GM19035 (cell line): ENCODE measurements at regions not wholly inside any gene's neighbourhood (a gene's known extent, or its start where the extent isn't known, plus 50 kb on each side); places are given as distances from the start of the nearest gene placed in this dataset.
A peak's percentile ranks its signal among the peaks of the same experiment; 100 is the strongest.

Experiments
- ATAC-seq: cut with Tn5 transposase; IDR thresholded peaks from one replicate; pipeline ENCODE4 v1.9.1; 2021; ENCODE audit not compliant: unreplicated experiment

- ATAC-seq: no peak
Measured at GRCh38 chr9:73742412-73742811, 590.7 kb downstream of the ANXA1 start.

- no peak for ATAC-seq
Measured at GRCh38 chr9:73743826-73744225, 592.2 kb downstream of the ANXA1 start.

GRCh38 chr9:73745598-73745997, 593.9 kb downstream of the ANXA1 start:
- no peak for ATAC-seq

GRCh38 chr9:73753171-73753570, 601.5 kb downstream of the ANXA1 start:
- no peak for ATAC-seq

GRCh38 chr9:73761905-73762304, 610.2 kb downstream of the ANXA1 start:
- ATAC-seq: no peak

- no peak for ATAC-seq
Measured at GRCh38 chr9:73773896-73774295, 622.2 kb downstream of the ANXA1 start.

- no peak for ATAC-seq
Measured at GRCh38 chr9:73775757-73776156, 624.1 kb downstream of the ANXA1 start.

GRCh38 chr9:73780916-73781315, 629.3 kb downstream of the ANXA1 start:
- ATAC-seq: no peak

GRCh38 chr9:73782166-73782565, 630.5 kb downstream of the ANXA1 start:
- ATAC-seq: no peak

- ATAC-seq: no peak
Measured at GRCh38 chr9:73799446-73799845, 647.8 kb downstream of the ANXA1 start.

- ATAC-seq: no peak
Measured at GRCh38 chr9:73805111-73805510, 653.4 kb downstream of the ANXA1 start.

- ATAC-seq: no peak
Measured at GRCh38 chr9:73805853-73806458, 654.3 kb downstream of the ANXA1 start.

GRCh38 chr9:73806876-73807275, 655.2 kb downstream of the ANXA1 start:
- no peak for ATAC-seq

- no peak for ATAC-seq
Measured at GRCh38 chr9:73807952-73808351, 656.3 kb downstream of the ANXA1 start.

- no peak for ATAC-seq
Measured at GRCh38 chr9:73810585-73811215, 659.0 kb downstream of the ANXA1 start.

- ATAC-seq: no peak
Measured at GRCh38 chr9:73813546-73813945, 661.9 kb downstream of the ANXA1 start.

GRCh38 chr9:73816905-73817304, 665.2 kb downstream of the ANXA1 start:
- no peak for ATAC-seq

GRCh38 chr9:73824671-73825070, 672.5 kb upstream of the RORB start:
- ATAC-seq: no peak

GRCh38 chr9:73838871-73839270, 658.3 kb upstream of the RORB start:
- no peak for ATAC-seq

GRCh38 chr9:73839471-73839870, 657.7 kb upstream of the RORB start:
- no peak for ATAC-seq

- no peak for ATAC-seq
Measured at GRCh38 chr9:73841018-73841417, 656.1 kb upstream of the RORB start.

- ATAC-seq: no peak
Measured at GRCh38 chr9:73844135-73844534, 653.0 kb upstream of the RORB start.

- peak; percentile 86 for ATAC-seq
Measured at GRCh38 chr9:73845539-73845938, 651.6 kb upstream of the RORB start.
